ENCODE measurements at regions not wholly inside any gene's neighbourhood (a gene's known extent, or its start where the extent isn't known, plus 50 kb on each side); places are given as distances from the start of the nearest gene placed in this dataset.

DNA sequence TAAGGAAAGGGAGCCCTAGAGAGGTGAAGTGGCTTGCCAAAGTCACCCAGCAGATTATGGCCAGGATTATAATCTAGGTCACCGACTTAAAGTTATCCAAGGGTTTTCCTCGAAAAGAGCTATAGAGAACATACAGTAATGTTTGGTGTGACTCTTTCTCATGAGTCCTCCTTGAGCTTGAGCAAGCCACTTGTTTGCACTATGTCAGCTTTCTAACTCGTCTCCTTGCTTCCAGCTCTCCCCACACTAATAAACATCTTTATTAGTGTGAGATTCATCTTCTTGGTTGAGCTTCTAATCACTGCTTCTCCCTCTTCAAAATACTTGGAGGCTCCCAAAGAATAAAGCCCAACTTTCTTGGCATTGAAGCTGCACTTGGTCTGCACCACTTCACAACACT, 390.0 kb upstream of the USP24 start:
- no peak for TF ChIP-seq POLR2A (IDR thresholded peaks at IDR 0.05)
- TF ChIP-seq, protein P1, sequence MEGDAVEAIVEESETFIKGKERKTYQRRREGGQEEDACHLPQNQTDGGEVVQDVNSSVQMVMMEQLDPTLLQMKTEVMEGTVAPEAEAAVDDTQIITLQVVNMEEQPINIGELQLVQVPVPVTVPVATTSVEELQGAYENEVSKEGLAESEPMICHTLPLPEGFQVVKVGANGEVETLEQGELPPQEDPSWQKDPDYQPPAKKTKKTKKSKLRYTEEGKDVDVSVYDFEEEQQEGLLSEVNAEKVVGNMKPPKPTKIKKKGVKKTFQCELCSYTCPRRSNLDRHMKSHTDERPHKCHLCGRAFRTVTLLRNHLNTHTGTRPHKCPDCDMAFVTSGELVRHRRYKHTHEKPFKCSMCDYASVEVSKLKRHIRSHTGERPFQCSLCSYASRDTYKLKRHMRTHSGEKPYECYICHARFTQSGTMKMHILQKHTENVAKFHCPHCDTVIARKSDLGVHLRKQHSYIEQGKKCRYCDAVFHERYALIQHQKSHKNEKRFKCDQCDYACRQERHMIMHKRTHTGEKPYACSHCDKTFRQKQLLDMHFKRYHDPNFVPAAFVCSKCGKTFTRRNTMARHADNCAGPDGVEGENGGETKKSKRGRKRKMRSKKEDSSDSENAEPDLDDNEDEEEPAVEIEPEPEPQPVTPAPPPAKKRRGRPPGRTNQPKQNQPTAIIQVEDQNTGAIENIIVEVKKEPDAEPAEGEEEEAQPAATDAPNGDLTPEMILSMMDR (IDR thresholded peaks at IDR 0.05) = no peak
